ENCODE measurements at regions not wholly inside any gene's neighbourhood (a gene's known extent, or its start where the extent isn't known, plus 50 kb on each side); places are given as distances from the start of the nearest gene placed in this dataset.

DNA sequence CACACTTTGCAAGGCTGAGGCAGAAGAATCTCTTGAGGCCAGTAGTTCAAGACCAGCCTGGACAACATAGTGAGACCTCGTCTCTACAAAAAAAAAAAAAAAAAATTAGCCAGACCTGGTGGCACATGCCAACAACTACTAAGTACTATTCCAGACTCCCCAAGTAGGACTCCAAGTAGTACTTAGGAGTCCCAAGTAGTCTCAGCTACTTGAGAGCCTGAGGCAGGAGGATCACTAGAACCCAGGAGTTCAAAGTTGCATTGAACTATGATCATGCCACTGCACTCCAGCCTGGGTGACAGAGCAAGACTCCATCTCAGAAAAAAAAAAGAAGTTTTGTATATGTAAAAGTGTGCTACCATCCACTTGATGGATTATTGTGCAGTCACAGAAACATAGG lies 486.6 kb downstream of the SOX2 start:
- TF ChIP-seq, protein P1, sequence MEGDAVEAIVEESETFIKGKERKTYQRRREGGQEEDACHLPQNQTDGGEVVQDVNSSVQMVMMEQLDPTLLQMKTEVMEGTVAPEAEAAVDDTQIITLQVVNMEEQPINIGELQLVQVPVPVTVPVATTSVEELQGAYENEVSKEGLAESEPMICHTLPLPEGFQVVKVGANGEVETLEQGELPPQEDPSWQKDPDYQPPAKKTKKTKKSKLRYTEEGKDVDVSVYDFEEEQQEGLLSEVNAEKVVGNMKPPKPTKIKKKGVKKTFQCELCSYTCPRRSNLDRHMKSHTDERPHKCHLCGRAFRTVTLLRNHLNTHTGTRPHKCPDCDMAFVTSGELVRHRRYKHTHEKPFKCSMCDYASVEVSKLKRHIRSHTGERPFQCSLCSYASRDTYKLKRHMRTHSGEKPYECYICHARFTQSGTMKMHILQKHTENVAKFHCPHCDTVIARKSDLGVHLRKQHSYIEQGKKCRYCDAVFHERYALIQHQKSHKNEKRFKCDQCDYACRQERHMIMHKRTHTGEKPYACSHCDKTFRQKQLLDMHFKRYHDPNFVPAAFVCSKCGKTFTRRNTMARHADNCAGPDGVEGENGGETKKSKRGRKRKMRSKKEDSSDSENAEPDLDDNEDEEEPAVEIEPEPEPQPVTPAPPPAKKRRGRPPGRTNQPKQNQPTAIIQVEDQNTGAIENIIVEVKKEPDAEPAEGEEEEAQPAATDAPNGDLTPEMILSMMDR (IDR thresholded peaks at IDR 0.05): no peak
- TF ChIP-seq EZH2 (IDR thresholded peaks at IDR 0.05; ENCODE audit: borderline replicate concordance, insufficient read depth, low read depth, low read length, poor library complexity, severe bottlenecking): no peak
